HG02885 (cell line): ENCODE measurements at regions not wholly inside any gene's neighbourhood (a gene's known extent, or its start where the extent isn't known, plus 50 kb on each side); places are given as distances from the start of the nearest gene placed in this dataset.
"Not testable (repeated sequence)": the region's sequence is repeated elsewhere in the genome, so short reads cannot be mapped to it uniquely, and the experiment has no call there.

Experiments used
- ATAC-seq: cut with Tn5 transposase; IDR thresholded peaks from one replicate; pipeline ENCODE4 v1.9.1; 2021; ENCODE audit warnings: mild to moderate bottlenecking; ENCODE audit not compliant: unreplicated experiment, poor library complexity

- ATAC-seq: no peak
Measured at GRCh38 chr2:185245216-185245615, 493.4 kb upstream of the FSIP2 start.

- ATAC-seq: no peak
Measured at GRCh38 chr2:185245806-185246205, 492.8 kb upstream of the FSIP2 start.

GRCh38 chr2:185246717-185247116, 491.9 kb upstream of the FSIP2 start:
- ATAC-seq: no peak

GRCh38 chr2:185255566-185255965, 483.0 kb upstream of the FSIP2 start:
- ATAC-seq: no peak

GRCh38 chr2:185265747-185266146, 472.9 kb upstream of the FSIP2 start:
- no peak for ATAC-seq

GRCh38 chr2:185268651-185269050, 470.0 kb upstream of the FSIP2 start:
- no peak for ATAC-seq

GRCh38 chr2:185274718-185275484, 463.7 kb upstream of the FSIP2 start:
- ATAC-seq: no peak

- not testable (repeated sequence) for ATAC-seq
Measured at GRCh38 chr2:185275979-185276378, 462.6 kb upstream of the FSIP2 start.

- no peak for ATAC-seq
Measured at GRCh38 chr2:185278761-185279160, 459.8 kb upstream of the FSIP2 start.

GRCh38 chr2:185279999-185280398, 458.6 kb upstream of the FSIP2 start:
- peak; percentile 56 for ATAC-seq

- no peak for ATAC-seq
Measured at GRCh38 chr2:185284696-185285095, 453.9 kb upstream of the FSIP2 start.

- ATAC-seq: not testable (repeated sequence)
Measured at GRCh38 chr2:185290012-185290411, 448.6 kb upstream of the FSIP2 start.

GRCh38 chr2:185291035-185291647, 447.5 kb upstream of the FSIP2 start:
- peak; percentile 99 for ATAC-seq

- no peak for ATAC-seq
Measured at GRCh38 chr2:185299867-185300266, 438.7 kb upstream of the FSIP2 start.

- no peak for ATAC-seq
Measured at GRCh38 chr2:185306119-185306518, 432.5 kb upstream of the FSIP2 start.

GRCh38 chr2:185316383-185316782, 422.2 kb upstream of the FSIP2 start:
- ATAC-seq: peak; percentile 81

GRCh38 chr2:185318271-185318724, 420.3 kb upstream of the FSIP2 start:
- ATAC-seq: no peak

GRCh38 chr2:185335879-185336278, 402.7 kb upstream of the FSIP2 start:
- ATAC-seq: no peak

GRCh38 chr2:185337033-185337432, 401.6 kb upstream of the FSIP2 start:
- ATAC-seq: no peak

- ATAC-seq: no peak
Measured at GRCh38 chr2:185338104-185338503, 400.5 kb upstream of the FSIP2 start.

- no peak for ATAC-seq
Measured at GRCh38 chr2:185347445-185347844, 391.2 kb upstream of the FSIP2 start.

GRCh38 chr2:185360776-185361175, 377.8 kb upstream of the FSIP2 start:
- no peak for ATAC-seq
